ENCODE measurements at regions not wholly inside any gene's neighbourhood (a gene's known extent, or its start where the extent isn't known, plus 50 kb on each side); places are given as distances from the start of the nearest gene placed in this dataset.

DNA sequence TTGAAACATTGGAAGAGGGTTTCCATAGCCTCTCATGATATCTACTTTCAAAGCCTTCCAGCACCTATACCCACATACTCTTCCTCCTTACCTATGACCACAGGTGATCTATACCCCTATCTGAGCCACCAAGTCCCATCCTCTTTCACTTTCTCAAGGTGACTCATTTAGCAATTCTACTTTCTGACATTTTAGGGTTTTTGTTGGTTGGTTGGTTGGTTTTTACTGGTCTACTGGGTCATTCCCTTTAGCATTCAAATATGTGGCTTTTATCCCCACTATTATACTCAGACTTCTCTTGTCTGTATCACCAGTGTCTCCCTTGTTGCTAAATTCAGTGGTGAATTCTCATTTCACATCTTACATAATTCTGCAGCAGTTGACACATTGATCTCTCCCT lies 130.4 kb upstream of the STEAP4 start:
- CTCF ChIA-PET, result no interaction called here

DNA sequence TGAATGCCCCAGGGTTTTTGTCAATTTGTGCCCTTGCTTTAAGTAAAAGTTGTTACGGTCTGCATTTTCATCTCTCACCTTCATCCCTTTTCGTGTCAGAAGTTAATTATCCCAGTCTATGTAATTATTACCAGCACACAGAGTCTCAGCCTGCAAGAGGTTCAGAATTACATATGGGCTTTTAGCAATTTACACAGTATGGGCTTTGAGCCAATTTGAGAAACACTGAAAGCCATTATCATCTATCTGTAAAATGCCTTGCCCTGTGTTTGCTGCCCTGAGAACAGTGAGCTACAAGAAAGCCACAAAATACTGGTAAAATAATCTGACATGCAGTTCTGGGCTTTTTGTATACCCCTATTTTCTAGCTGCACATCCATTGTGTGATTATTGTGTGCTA lies 125.6 kb upstream of the STEAP4 start:
- ChIA-PET CTCF (no interaction called here), POLR2A (ENCODE audit: low non-redundant PET) (no interaction called here)
- H3K36me3 ChIP-seq (ENCODE audit: insufficient read depth, low read length, poor library complexity, severe bottlenecking), result no peaks in the 10 kb centered on the region
- intact Hi-C loops (cut with micrococcal nuclease; ENCODE audit: unreplicated experiment), result no loop called here
- H3K4me1 ChIP-seq (ENCODE audit: insufficient read depth, low read length, poor library complexity, severe bottlenecking), result no peaks in the 10 kb centered on the region
- H3K4me3 ChIP-seq (ENCODE audit: low read depth, low read length, poor library complexity, severe bottlenecking), result no peak overlapping the region
- H3K27me3 ChIP-seq (replicated peaks; ENCODE audit: insufficient read depth, low read depth, low read length, poor library complexity), result no peaks in the 10 kb centered on the region
- H3K9me3 ChIP-seq (ENCODE audit: low read depth, low read length, poor library complexity, severe bottlenecking), result no peaks in the 10 kb centered on the region
- BruUV-seq (replicated peaks), result no TSS peak
- no peak for DNase-seq (ENCODE audit: low spot score)
- no peak for TF ChIP-seq EZH2 (IDR thresholded peaks at IDR 0.05; ENCODE audit: borderline replicate concordance, low read depth, low read length, poor library complexity, severe bottlenecking)
- no peak overlapping the region for H3K27ac ChIP-seq (ENCODE audit: low read depth, low read length, poor library complexity, severe bottlenecking)

More for the DNA sequence above, 130.4 kb upstream of the STEAP4 start:
- no peak overlapping the region for H3K27ac ChIP-seq (ENCODE audit: low read depth, low read length, poor library complexity, severe bottlenecking)
- H3K36me3 ChIP-seq (ENCODE audit: insufficient read depth, low read length, poor library complexity, severe bottlenecking), result no peaks in the 10 kb centered on the region
- no TSS peak for BruUV-seq (replicated peaks)
- no peaks in the 10 kb centered on the region for H3K4me1 ChIP-seq (ENCODE audit: insufficient read depth, low read length, poor library complexity, severe bottlenecking)
- intact Hi-C loops (cut with micrococcal nuclease; ENCODE audit: unreplicated experiment), result no loop called here
- no peaks in the 10 kb centered on the region for H3K9me3 ChIP-seq (ENCODE audit: low read depth, low read length, poor library complexity, severe bottlenecking)
- no peak for DNase-seq (ENCODE audit: low spot score)
- H3K27me3 ChIP-seq (replicated peaks; ENCODE audit: insufficient read depth, low read depth, low read length, poor library complexity), result no peaks in the 10 kb centered on the region
- no peak overlapping the region for H3K4me3 ChIP-seq (ENCODE audit: low read depth, low read length, poor library complexity, severe bottlenecking)
- POLR2A ChIA-PET (ENCODE audit: low non-redundant PET), result no interaction called here
- TF ChIP-seq EZH2 (IDR thresholded peaks at IDR 0.05; ENCODE audit: borderline replicate concordance, low read depth, low read length, poor library complexity, severe bottlenecking), result no peak
- TF ChIP-seq, protein P1, sequence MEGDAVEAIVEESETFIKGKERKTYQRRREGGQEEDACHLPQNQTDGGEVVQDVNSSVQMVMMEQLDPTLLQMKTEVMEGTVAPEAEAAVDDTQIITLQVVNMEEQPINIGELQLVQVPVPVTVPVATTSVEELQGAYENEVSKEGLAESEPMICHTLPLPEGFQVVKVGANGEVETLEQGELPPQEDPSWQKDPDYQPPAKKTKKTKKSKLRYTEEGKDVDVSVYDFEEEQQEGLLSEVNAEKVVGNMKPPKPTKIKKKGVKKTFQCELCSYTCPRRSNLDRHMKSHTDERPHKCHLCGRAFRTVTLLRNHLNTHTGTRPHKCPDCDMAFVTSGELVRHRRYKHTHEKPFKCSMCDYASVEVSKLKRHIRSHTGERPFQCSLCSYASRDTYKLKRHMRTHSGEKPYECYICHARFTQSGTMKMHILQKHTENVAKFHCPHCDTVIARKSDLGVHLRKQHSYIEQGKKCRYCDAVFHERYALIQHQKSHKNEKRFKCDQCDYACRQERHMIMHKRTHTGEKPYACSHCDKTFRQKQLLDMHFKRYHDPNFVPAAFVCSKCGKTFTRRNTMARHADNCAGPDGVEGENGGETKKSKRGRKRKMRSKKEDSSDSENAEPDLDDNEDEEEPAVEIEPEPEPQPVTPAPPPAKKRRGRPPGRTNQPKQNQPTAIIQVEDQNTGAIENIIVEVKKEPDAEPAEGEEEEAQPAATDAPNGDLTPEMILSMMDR (conservative IDR thresholded peaks at IDR 0.05; ENCODE audit: low read depth, low read length), result no peak

DNA sequence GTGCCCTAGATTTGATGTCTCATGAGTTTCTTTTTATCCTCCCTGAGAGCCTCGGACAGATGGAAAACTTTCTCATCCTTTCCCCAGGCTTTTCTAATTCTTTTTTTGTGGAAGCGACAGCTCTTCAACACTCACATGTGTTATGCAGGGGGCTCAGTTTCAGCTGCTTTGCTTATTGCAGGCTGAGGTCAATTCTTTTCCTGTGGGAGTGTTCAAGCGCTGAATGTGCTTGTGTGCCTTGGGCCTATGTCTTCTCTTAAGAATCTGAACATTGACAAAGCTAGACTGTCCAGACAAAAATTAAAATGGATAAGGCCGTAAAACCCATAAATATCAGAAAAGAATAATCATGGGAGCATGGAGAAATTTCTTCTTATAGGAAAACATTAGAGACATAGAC lies 125.2 kb upstream of the STEAP4 start:
- TF ChIP-seq, protein P1 (conservative IDR thresholded peaks at IDR 0.05; ENCODE audit: low read depth, low read length), result no peak
- no peak for TF ChIP-seq EZH2 (IDR thresholded peaks at IDR 0.05; ENCODE audit: borderline replicate concordance, low read depth, low read length, poor library complexity, severe bottlenecking)
- H3K9me3 ChIP-seq (ENCODE audit: low read depth, low read length, poor library complexity, severe bottlenecking), result no peaks in the 10 kb centered on the region
- intact Hi-C loops (cut with micrococcal nuclease; ENCODE audit: unreplicated experiment), result no loop called here
- no peaks in the 10 kb centered on the region for H3K27me3 ChIP-seq (replicated peaks; ENCODE audit: insufficient read depth, low read depth, low read length, poor library complexity)
- no TSS peak for BruUV-seq (replicated peaks)
- H3K27ac ChIP-seq (ENCODE audit: low read depth, low read length, poor library complexity, severe bottlenecking), result no peak overlapping the region
- no peaks in the 10 kb centered on the region for H3K36me3 ChIP-seq (ENCODE audit: insufficient read depth, low read length, poor library complexity, severe bottlenecking)
- H3K4me1 ChIP-seq (ENCODE audit: insufficient read depth, low read length, poor library complexity, severe bottlenecking), result no peaks in the 10 kb centered on the region
- CTCF ChIA-PET, result no interaction called here
- no peak overlapping the region for H3K4me3 ChIP-seq (ENCODE audit: low read depth, low read length, poor library complexity, severe bottlenecking)
- no peak for DNase-seq (ENCODE audit: low spot score)
- POLR2A ChIA-PET (ENCODE audit: low non-redundant PET), result no interaction called here

DNA sequence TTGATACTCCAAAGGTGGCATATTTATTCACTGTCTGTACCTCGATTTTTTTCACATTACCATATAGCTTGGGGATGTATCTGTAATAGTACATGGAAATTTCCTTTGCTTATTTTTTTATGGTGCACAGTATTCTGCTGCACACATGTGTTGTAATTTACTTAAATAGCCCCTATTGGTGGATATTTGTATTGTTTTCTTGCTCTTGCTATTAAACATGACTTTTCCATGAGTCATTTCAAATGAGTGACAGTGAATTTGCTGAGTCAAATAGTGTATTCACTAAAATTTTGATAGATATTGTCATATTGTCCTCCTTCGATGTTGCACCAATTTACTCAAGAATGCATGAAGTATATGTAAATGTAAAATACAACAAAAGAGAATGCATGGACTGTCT lies 122.7 kb upstream of the STEAP4 start:
- no peak for DNase-seq (ENCODE audit: low spot score)
- no peak overlapping the region for H3K27ac ChIP-seq (ENCODE audit: low read depth, low read length, poor library complexity, severe bottlenecking)
- H3K4me3 ChIP-seq (ENCODE audit: low read depth, low read length, poor library complexity, severe bottlenecking), result no peak overlapping the region
- CTCF ChIA-PET, result no interaction called here
- no peaks in the 10 kb centered on the region for H3K9me3 ChIP-seq (ENCODE audit: low read depth, low read length, poor library complexity, severe bottlenecking)
- no peaks in the 10 kb centered on the region for H3K4me1 ChIP-seq (ENCODE audit: insufficient read depth, low read length, poor library complexity, severe bottlenecking)
- H3K27me3 ChIP-seq (replicated peaks; ENCODE audit: insufficient read depth, low read depth, low read length, poor library complexity), result no peaks in the 10 kb centered on the region
- POLR2A ChIA-PET (ENCODE audit: low non-redundant PET), result no interaction called here
- TF ChIP-seq, protein P1 (conservative IDR thresholded peaks at IDR 0.05; ENCODE audit: low read depth, low read length), result no peak
- TF ChIP-seq EZH2 (IDR thresholded peaks at IDR 0.05; ENCODE audit: borderline replicate concordance, low read depth, low read length, poor library complexity, severe bottlenecking), result no peak
- BruUV-seq (replicated peaks), result no TSS peak
- intact Hi-C loops (cut with micrococcal nuclease; ENCODE audit: unreplicated experiment), result no loop called here
- H3K36me3 ChIP-seq (ENCODE audit: insufficient read depth, low read length, poor library complexity, severe bottlenecking), result no peaks in the 10 kb centered on the region

Measured in A673 (cell line).